HG03354 (cell line): ENCODE measurements at regions not wholly inside any gene's neighbourhood (a gene's known extent, or its start where the extent isn't known, plus 50 kb on each side); places are given as distances from the start of the nearest gene placed in this dataset.

Experiments
- ATAC-seq: cut with Tn5 transposase; IDR thresholded peaks from one replicate; pipeline ENCODE4 v1.9.1; 2021; ENCODE audit warnings: mild to moderate bottlenecking; ENCODE audit not compliant: unreplicated experiment, poor library complexity, severe bottlenecking

- ATAC-seq: peak; percentile 94
These were observed 50.8 kb upstream of the MYLIP start for GRCh38 chr6:16078064-16078463.

- ATAC-seq: no peak
These were observed 59.2 kb upstream of the MYLIP start for GRCh38 chr6:16069671-16070070.

GRCh38 chr6:16069222-16069621 lies 59.7 kb upstream of the MYLIP start:
- ATAC-seq: no peak

- ATAC-seq: no peak
These were observed 61.3 kb upstream of the MYLIP start for GRCh38 chr6:16067568-16067967.

GRCh38 chr6:16064671-16065072 lies 64.2 kb upstream of the MYLIP start:
- ATAC-seq: no peak

- ATAC-seq: no peak
These were observed 65.3 kb upstream of the MYLIP start for GRCh38 chr6:16063580-16063979.

- ATAC-seq: no peak
These were observed 67.1 kb upstream of the MYLIP start for GRCh38 chr6:16061818-16062217.

- no peak for ATAC-seq
These were observed 68.8 kb upstream of the MYLIP start for GRCh38 chr6:16060039-16060438.

GRCh38 chr6:16059496-16059895 lies 69.4 kb upstream of the MYLIP start:
- ATAC-seq: no peak

GRCh38 chr6:16058929-16059345 lies 69.9 kb upstream of the MYLIP start:
- ATAC-seq: no peak

GRCh38 chr6:16058201-16058928 lies 70.5 kb upstream of the MYLIP start:
- ATAC-seq: no peak

GRCh38 chr6:16057446-16057845 lies 71.4 kb upstream of the MYLIP start:
- ATAC-seq: no peak

- ATAC-seq: no peak
These were observed 72.5 kb upstream of the MYLIP start for GRCh38 chr6:16056263-16056870.

- ATAC-seq: no peak
These were observed 73.0 kb upstream of the MYLIP start for GRCh38 chr6:16055852-16056251.

- ATAC-seq: no peak
These were observed 79.7 kb upstream of the MYLIP start for GRCh38 chr6:16049168-16049567.

GRCh38 chr6:16048221-16048620 lies 80.7 kb upstream of the MYLIP start:
- ATAC-seq: no peak

- no peak for ATAC-seq
These were observed 81.4 kb upstream of the MYLIP start for GRCh38 chr6:16047435-16047990.

- ATAC-seq: no peak
These were observed 83.6 kb upstream of the MYLIP start for GRCh38 chr6:16045238-16045637.

GRCh38 chr6:16044211-16044643 lies 84.7 kb upstream of the MYLIP start:
- ATAC-seq: no peak

GRCh38 chr6:16043171-16044135 lies 85.4 kb upstream of the MYLIP start:
- no peak for ATAC-seq
